ENCODE measurements at regions not wholly inside any gene's neighbourhood (a gene's known extent, or its start where the extent isn't known, plus 50 kb on each side); places are given as distances from the start of the nearest gene placed in this dataset.

- Histone ChIP-seq H3K9me3 (no peaks in the 10 kb centered on the region), H3K4me1 (no peaks in the 10 kb centered on the region), H3K27ac (no peak overlapping the region), H3K4me2 (no peak overlapping the region), H3K4me3 (no peak overlapping the region)
- ATAC-seq (no peak), DNase-seq (ENCODE audit: low read depth in 1 of 2, low spot score in 1 of 2) (no peak), FAIRE-seq (no peak)
- WGBS (ENCODE audit: missing lambda C conversion rate): 30% methylated on average over 1 of the region's 1 CpG
- TF ChIP-seq RARB (CRISPR knock-in tag; IDR thresholded peaks at IDR 0.05): no peak
- TF ChIP-seq MYC (IDR thresholded peaks at IDR 0.05; ENCODE audit: borderline replicate concordance, low read length): no peak
- no peak for TF ChIP-seq HMGXB4 (CRISPR knock-in tag; IDR thresholded peaks at IDR 0.05; ENCODE audit: borderline replicate concordance)
- no peak for TF ChIP-seq ZC3H11A (IDR thresholded peaks at IDR 0.05)
- TF ChIP-seq GATA3 (IDR thresholded peaks at IDR 0.05; ENCODE audit: borderline replicate concordance): no peak
- TF ChIP-seq HDAC2 (IDR thresholded peaks at IDR 0.05): no peak
- TF ChIP-seq SREBF2 (IDR thresholded peaks at IDR 0.05): no peak
- no peak for TF ChIP-seq CHD2 (IDR thresholded peaks at IDR 0.05; ENCODE audit: low read length, partially characterized antibody)
- TF ChIP-seq ESRRA (IDR thresholded peaks at IDR 0.05; ENCODE audit: borderline replicate concordance, low read length): no peak
- TF ChIP-seq ELK1 (IDR thresholded peaks at IDR 0.05; ENCODE audit: low read depth, low read length): no peak
- TF ChIP-seq REST (IDR thresholded peaks at IDR 0.05): no peak
- no peak for TF ChIP-seq POLR2A (IDR thresholded peaks at IDR 0.05; ENCODE audit: low read length)
- TF ChIP-seq CBX8 (IDR thresholded peaks at IDR 0.05): no peak
- TF ChIP-seq HOXB5 (CRISPR knock-in tag; IDR thresholded peaks at IDR 0.05): no peak
- no peak for TF ChIP-seq JUNB (IDR thresholded peaks at IDR 0.05)
- ChIA-PET CTCF (interaction anchor here (0.6 kb wide), 1 partner anchor 87 kb away, joined by 3 read pairs; no protein-coding TSS in a partner anchor), POLR2A (no interaction called here)
These were observed 305.0 kb downstream of the RASEF start for GRCh38 chr9:82757924-82758323.

GRCh38 chr9:82761027-82761426 is 301.9 kb downstream of the RASEF start:
- FAIRE-seq: no peak

More at GRCh38 chr9:82761027-82761426, 301.9 kb downstream of the RASEF start:
- Histone ChIP-seq H3K4me1 (no peaks in the 10 kb centered on the region), H3K9me3 (no peaks in the 10 kb centered on the region), H3K4me2 (no peak overlapping the region), H3K4me3 (no peak overlapping the region), H3K27ac (no peak overlapping the region)
- WGBS (ENCODE audit: missing lambda C conversion rate): 13% methylated on average over 1 of the region's 1 CpG
- TF ChIP-seq BCL3 (IDR thresholded peaks at IDR 0.05): no peak
- no peak for TF ChIP-seq ZSCAN20 (CRISPR knock-in tag; IDR thresholded peaks at IDR 0.05)
- TF ChIP-seq RNF2 (IDR thresholded peaks at IDR 0.05; ENCODE audit: borderline replicate concordance, low read depth): no peak
- TF ChIP-seq RAD21 (conservative IDR thresholded peaks at IDR 0.05 in 1 of 2, IDR thresholded peaks at IDR 0.05 in 1 of 2): no peak
- TF ChIP-seq FOSB (CRISPR knock-in tag; IDR thresholded peaks at IDR 0.05): no peak
- no peak for TF ChIP-seq MYC (IDR thresholded peaks at IDR 0.05; ENCODE audit: borderline replicate concordance, low read length)
- TF ChIP-seq HDAC2 (IDR thresholded peaks at IDR 0.05): no peak
- no peak for TF ChIP-seq ESRRA (IDR thresholded peaks at IDR 0.05; ENCODE audit: borderline replicate concordance, low read length)
- no peak for TF ChIP-seq NFE2L2 (conservative IDR thresholded peaks at IDR 0.05; ENCODE audit: low read length)
- TF ChIP-seq ATOH8 (CRISPR knock-in tag; IDR thresholded peaks at IDR 0.05; ENCODE audit: low read depth): no peak
- no peak for TF ChIP-seq EHF (CRISPR knock-in tag; IDR thresholded peaks at IDR 0.05)
- no peak for TF ChIP-seq TFCP2L1 (CRISPR knock-in tag; IDR thresholded peaks at IDR 0.05)
- no peak for TF ChIP-seq CBX2 (IDR thresholded peaks at IDR 0.05; ENCODE audit: borderline replicate concordance, low read depth)
- TF ChIP-seq HEYL (CRISPR knock-in tag; IDR thresholded peaks at IDR 0.05): no peak
- no peak for ATAC-seq
- no peak for DNase-seq (ENCODE audit: low read depth in 1 of 2, low spot score in 1 of 2)
- ChIA-PET CTCF (interaction anchor here (1.2 kb wide), 1 partner anchor 22 kb away, joined by 3 read pairs; no protein-coding TSS in a partner anchor), POLR2A (no interaction called here)

Measured in A549 (cell line).